HEK293 (cell line): ENCODE measurements at regions not wholly inside any gene's neighbourhood (a gene's known extent, or its start where the extent isn't known, plus 50 kb on each side); places are given as distances from the start of the nearest gene placed in this dataset.

ENCODE experiments used
- CTCF ChIA-PET: fragments of 350-600 bp; formaldehyde crosslinking; extraction: SDS; loops from one replicate; lab custom pipeline; 2021; ENCODE audit warnings: antibody characterized with exemption; lab: Yijun Ruan, JAX
- POLR2A ChIA-PET: fragments of 300-600 bp; formaldehyde crosslinking; extraction: SDS; loops from one replicate; lab custom pipeline; 2020; ENCODE audit warnings: antibody characterized with exemption, inconsistent platforms; lab: Yijun Ruan, JAX
- H3K27ac ChIP-seq: fragments of 200-500 bp; sonication (Bioruptor generic); 2 replicates; pipeline ENCODE4 v1.5.1; 2014; ENCODE audit warnings: low read depth, low read length, control low read depth, inconsistent platforms; ENCODE audit errors: extremely low read depth
- H3K36me3 ChIP-seq, 2 experiments: fragments of 200-500 bp in 1 of 2; sonication (Bioruptor generic) in 1 of 2; 1 replicate in 1 of 2; 2 replicates in 1 of 2; pipeline ENCODE4 v1.5.1; 2014 to 2017; ENCODE audit warnings: inconsistent platforms in 2 of 2, low read length in 2 of 2; ENCODE audit not compliant: control insufficient read depth in 2 of 2, insufficient read depth in 1 of 2
- H3K4me1 ChIP-seq: fragments of 200-500 bp; sonication (Bioruptor generic); 2 replicates; pipeline ENCODE4 v1.5.1; 2014; ENCODE audit warnings: mild to moderate bottlenecking, low read length, inconsistent platforms; ENCODE audit not compliant: control insufficient read depth, insufficient read depth
- H3K4me3 ChIP-seq: 2 replicates; pipeline ENCODE4 v1.5.1; 2011; ENCODE audit warnings: low read depth, mild to moderate bottlenecking, control low read depth, low read length, moderate library complexity
- H3K9me3 ChIP-seq: fragments of 200-500 bp; sonication (Bioruptor generic); 2 replicates; pipeline ENCODE4 v1.5.1; 2014; ENCODE audit warnings: low read depth, low read length, inconsistent platforms; ENCODE audit not compliant: control insufficient read depth, insufficient read depth
- BCL11A ChIP-seq: fragments of 450-650 bp; formaldehyde crosslinking; IDR thresholded peaks from 2 replicates; pipeline ENCODE4 v1.5.1; 2016; ENCODE audit warnings: low read depth, missing biosample characterization, missing genetic modification characterization
- EGR2 ChIP-seq: fragments of 450-650 bp; formaldehyde crosslinking; IDR thresholded peaks from 2 replicates; pipeline ENCODE4 v1.5.1; 2016; ENCODE audit warnings: low read depth, missing biosample characterization, missing genetic modification characterization
- HOXC10 ChIP-seq: sonication (generic); formaldehyde crosslinking; IDR thresholded peaks from 2 replicates; pipeline ENCODE4 v1.8.1; 2023; ENCODE audit warnings: mild to moderate bottlenecking, missing genetic modification reagents
- PRDM1 ChIP-seq: fragments of 450-650 bp; formaldehyde crosslinking; IDR thresholded peaks from 2 replicates; pipeline ENCODE4; 2016; ENCODE audit warnings: missing biosample characterization, missing genetic modification characterization
- SETDB1 ChIP-seq: IDR thresholded peaks from one replicate; pipeline ENCODE4 v1.6.1; 2017; ENCODE audit warnings: mild to moderate bottlenecking, low read length, moderate library complexity, mixed read lengths; ENCODE audit not compliant: insufficient read length
- TCF7L2 ChIP-seq: IDR thresholded peaks from 2 replicates; pipeline ENCODE4 v1.6.1; 2011; ENCODE audit warnings: low read depth, mild to moderate bottlenecking, inconsistent platforms, low read length, moderate library complexity, borderline replicate concordance
- ZBTB11 ChIP-seq: fragments of 450-650 bp; formaldehyde crosslinking; conservative IDR thresholded peaks from 2 replicates; pipeline ENCODE4 v1.5.1; 2016; ENCODE audit warnings: low read depth, missing biosample characterization, missing genetic modification characterization
- ZBTB17 ChIP-seq: fragments of 450-650 bp; formaldehyde crosslinking; IDR thresholded peaks from 2 replicates; pipeline ENCODE4 v1.5.1; 2016; ENCODE audit warnings: missing biosample characterization, missing genetic modification characterization
- ZBTB7A ChIP-seq: fragments of 450-650 bp; formaldehyde crosslinking; IDR thresholded peaks from 2 replicates; pipeline ENCODE4 v1.5.1; 2016; ENCODE audit warnings: low read depth, missing biosample characterization, missing genetic modification characterization
- ZIC2 ChIP-seq: fragments of 450-650 bp; formaldehyde crosslinking; IDR thresholded peaks from 2 replicates; pipeline ENCODE4 v1.5.1; 2016; ENCODE audit warnings: missing biosample characterization, missing genetic modification characterization
- ZNF112 ChIP-seq: fragments of 450-650 bp; formaldehyde crosslinking; IDR thresholded peaks from 2 replicates; pipeline ENCODE4 v1.5.0; 2017; ENCODE audit warnings: missing biosample characterization, missing genetic modification characterization
- ZNF202 ChIP-seq: fragments of 450-650 bp; formaldehyde crosslinking; IDR thresholded peaks from 2 replicates; pipeline ENCODE4 v1.5.1; 2016; ENCODE audit warnings: missing biosample characterization, missing genetic modification characterization, borderline replicate concordance
- ZNF211 ChIP-seq: fragments of 450-650 bp; formaldehyde crosslinking; IDR thresholded peaks from 2 replicates; pipeline ENCODE4 v1.5.1; 2016; ENCODE audit warnings: low read depth, missing biosample characterization, missing genetic modification characterization
- ZNF366 ChIP-seq: fragments of 450-650 bp; formaldehyde crosslinking; conservative IDR thresholded peaks from 2 replicates; pipeline ENCODE4 v1.5.1; 2016; ENCODE audit warnings: missing biosample characterization, missing genetic modification characterization
- ZNF549 ChIP-seq: fragments of 450-650 bp; IDR thresholded peaks from 2 replicates; pipeline ENCODE4 v1.5.1; 2018; ENCODE audit warnings: missing biosample characterization, missing genetic modification characterization, mild to moderate bottlenecking, inconsistent platforms, moderate library complexity
- ZNF561 ChIP-seq: fragments of 450-650 bp; IDR thresholded peaks from 2 replicates; pipeline ENCODE4 v1.5.1; 2018; ENCODE audit warnings: missing biosample characterization, missing genetic modification characterization, borderline replicate concordance
- ZNF585B ChIP-seq: fragments of 450-650 bp; formaldehyde crosslinking; IDR thresholded peaks from 2 replicates; pipeline ENCODE4 v1.5.1; 2016; ENCODE audit warnings: missing biosample characterization, missing genetic modification characterization
- ZNF596 ChIP-seq: fragments of 450-650 bp; IDR thresholded peaks from 2 replicates; pipeline ENCODE4 v1.5.0; 2018; ENCODE audit warnings: missing biosample characterization, mild to moderate bottlenecking, missing genetic modification characterization, moderate library complexity
- ZNF621 ChIP-seq: fragments of 450-650 bp; formaldehyde crosslinking; IDR thresholded peaks from 2 replicates; pipeline ENCODE4 v1.5.1; 2017; ENCODE audit warnings: missing biosample characterization, missing genetic modification characterization
- ZNF624 ChIP-seq: fragments of 450-650 bp; formaldehyde crosslinking; IDR thresholded peaks from 2 replicates; pipeline ENCODE4 v1.5.1; 2017; ENCODE audit warnings: missing biosample characterization, missing genetic modification characterization
- ZNF701 ChIP-seq: fragments of 450-650 bp; formaldehyde crosslinking; IDR thresholded peaks from 2 replicates; pipeline ENCODE4 v1.5.1; 2016; ENCODE audit warnings: missing biosample characterization, missing genetic modification characterization
- TF ChIP-seq, protein P1 (sequence below): fragments of 450-650 bp; formaldehyde crosslinking; IDR thresholded peaks from 2 replicates; pipeline ENCODE4 v1.5.1; 2016; ENCODE audit warnings: missing biosample characterization, missing genetic modification characterization
- TF ChIP-seq, protein P2 (sequence below): fragments of 450-650 bp; formaldehyde crosslinking; IDR thresholded peaks from 2 replicates; pipeline ENCODE4 v1.5.1; 2016; ENCODE audit warnings: missing biosample characterization, missing genetic modification characterization, borderline replicate concordance
- TF ChIP-seq, protein P3 (sequence below): fragments of 450-650 bp; IDR thresholded peaks from 2 replicates; pipeline ENCODE4 v1.5.1; 2018; ENCODE audit warnings: missing biosample characterization, mild to moderate bottlenecking, missing genetic modification characterization
- TF ChIP-seq, protein P4 (sequence below): IDR thresholded peaks from 2 replicates; pipeline ENCODE4 v1.6.1; 2011; ENCODE audit warnings: mild to moderate bottlenecking, low read depth, low read length, borderline replicate concordance
- TF ChIP-seq, protein P5 (sequence below): fragments of 450-650 bp; formaldehyde crosslinking; IDR thresholded peaks from 2 replicates; pipeline ENCODE4 v1.5.1; 2017; ENCODE audit warnings: missing biosample characterization, missing genetic modification characterization

- no peaks in the 10 kb centered on the region for H3K4me1 ChIP-seq
- no peak overlapping the region for H3K4me3 ChIP-seq
- POLR2A ChIA-PET, result no interaction called here
- TF ChIP-seq ZNF701 (tag by site-specific recombination), result no peak
- TF ChIP-seq ZNF585B (tag by site-specific recombination), result no peak
- TF ChIP-seq, protein P1, sequence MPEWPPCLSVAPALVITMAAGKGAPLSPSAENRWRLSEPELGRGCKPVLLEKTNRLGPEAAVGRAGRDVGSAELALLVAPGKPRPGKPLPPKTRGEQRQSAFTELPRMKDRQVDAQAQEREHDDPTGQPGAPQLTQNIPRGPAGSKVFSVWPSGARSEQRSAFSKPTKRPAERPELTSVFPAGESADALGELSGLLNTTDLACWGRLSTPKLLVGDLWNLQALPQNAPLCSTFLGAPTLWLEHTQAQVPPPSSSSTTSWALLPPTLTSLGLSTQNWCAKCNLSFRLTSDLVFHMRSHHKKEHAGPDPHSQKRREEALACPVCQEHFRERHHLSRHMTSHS (tag by site-specific recombination), result no peak
- TF ChIP-seq ZNF112 (tag by site-specific recombination), result no peak
- no peak for TF ChIP-seq ZNF202 (tag by site-specific recombination)
- no peak for TF ChIP-seq SETDB1
- no peak for TF ChIP-seq ZNF211
- TF ChIP-seq, protein P2, sequence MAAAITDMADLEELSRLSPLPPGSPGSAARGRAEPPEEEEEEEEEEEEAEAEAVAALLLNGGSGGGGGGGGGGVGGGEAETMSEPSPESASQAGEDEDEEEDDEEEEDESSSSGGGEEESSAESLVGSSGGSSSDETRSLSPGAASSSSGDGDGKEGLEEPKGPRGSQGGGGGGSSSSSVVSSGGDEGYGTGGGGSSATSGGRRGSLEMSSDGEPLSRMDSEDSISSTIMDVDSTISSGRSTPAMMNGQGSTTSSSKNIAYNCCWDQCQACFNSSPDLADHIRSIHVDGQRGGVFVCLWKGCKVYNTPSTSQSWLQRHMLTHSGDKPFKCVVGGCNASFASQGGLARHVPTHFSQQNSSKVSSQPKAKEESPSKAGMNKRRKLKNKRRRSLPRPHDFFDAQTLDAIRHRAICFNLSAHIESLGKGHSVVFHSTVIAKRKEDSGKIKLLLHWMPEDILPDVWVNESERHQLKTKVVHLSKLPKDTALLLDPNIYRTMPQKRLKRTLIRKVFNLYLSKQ (tag by site-specific recombination), result no peak
- TF ChIP-seq ZNF596 (tag by site-specific recombination), result no peak
- TF ChIP-seq ZNF366 (tag by site-specific recombination), result no peak
- TF ChIP-seq BCL11A (tag by site-specific recombination), result no peak
- TF ChIP-seq ZNF549, result no peak
- TF ChIP-seq, protein P3, sequence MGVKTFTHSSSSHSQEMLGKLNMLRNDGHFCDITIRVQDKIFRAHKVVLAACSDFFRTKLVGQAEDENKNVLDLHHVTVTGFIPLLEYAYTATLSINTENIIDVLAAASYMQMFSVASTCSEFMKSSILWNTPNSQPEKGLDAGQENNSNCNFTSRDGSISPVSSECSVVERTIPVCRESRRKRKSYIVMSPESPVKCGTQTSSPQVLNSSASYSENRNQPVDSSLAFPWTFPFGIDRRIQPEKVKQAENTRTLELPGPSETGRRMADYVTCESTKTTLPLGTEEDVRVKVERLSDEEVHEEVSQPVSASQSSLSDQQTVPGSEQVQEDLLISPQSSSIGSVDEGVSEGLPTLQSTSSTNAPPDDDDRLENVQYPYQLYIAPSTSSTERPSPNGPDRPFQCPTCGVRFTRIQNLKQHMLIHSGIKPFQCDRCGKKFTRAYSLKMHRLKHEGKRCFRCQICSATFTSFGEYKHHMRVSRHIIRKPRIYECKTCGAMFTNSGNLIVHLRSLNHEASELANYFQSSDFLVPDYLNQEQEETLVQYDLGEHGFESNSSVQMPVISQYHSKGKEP (tag by site-specific recombination), result no peak
- no peak for TF ChIP-seq ZBTB17 (tag by site-specific recombination)
- H3K27ac ChIP-seq, result no peak overlapping the region
- no peaks in the 10 kb centered on the region for H3K9me3 ChIP-seq
- CTCF ChIA-PET, result no interaction called here
- no peaks in the 10 kb centered on the region for H3K36me3 ChIP-seq
Observed at GRCh38 chr2:117055499-117056375, 758.8 kb upstream of the DDX18 start.

DNA sequence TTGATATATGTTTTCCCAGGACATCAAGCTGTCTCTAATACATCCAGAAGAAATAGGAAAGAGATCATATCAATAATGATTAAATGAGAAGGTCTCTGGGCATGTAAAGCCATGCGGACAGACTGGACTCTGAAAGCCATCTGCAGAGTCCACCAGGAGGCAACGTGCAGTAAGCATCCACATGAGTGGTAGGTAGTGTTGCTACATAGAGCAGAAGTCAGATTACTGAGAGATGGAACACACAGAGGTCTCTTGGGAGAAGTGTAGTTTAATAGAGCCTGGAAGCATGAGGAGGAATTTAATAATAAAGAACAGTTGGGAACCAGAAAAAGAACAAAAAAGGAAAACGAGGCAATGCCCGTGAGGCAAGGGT is 758.1 kb upstream of the DDX18 start:
- Histone ChIP-seq H3K9me3 (no peaks in the 10 kb centered on the region), H3K4me1 (no peaks in the 10 kb centered on the region), H3K27ac (no peak overlapping the region), H3K36me3 (no peaks in the 10 kb centered on the region), H3K4me3 (no peak overlapping the region)
- CTCF ChIA-PET, result no interaction called here
- POLR2A ChIA-PET, result no interaction called here
- TF ChIP-seq ZBTB7A (tag by site-specific recombination) (no peak), PRDM1 (tag by site-specific recombination) (no peak), TCF7L2 (no peak), ZNF621 (tag by site-specific recombination) (no peak), ZIC2 (no peak), HOXC10 (CRISPR knock-in tag) (no peak), ZNF624 (no peak), ZBTB11 (tag by site-specific recombination) (no peak), ZNF561 (tag by site-specific recombination) (no peak), EGR2 (no peak)
- TF ChIP-seq, protein P4, sequence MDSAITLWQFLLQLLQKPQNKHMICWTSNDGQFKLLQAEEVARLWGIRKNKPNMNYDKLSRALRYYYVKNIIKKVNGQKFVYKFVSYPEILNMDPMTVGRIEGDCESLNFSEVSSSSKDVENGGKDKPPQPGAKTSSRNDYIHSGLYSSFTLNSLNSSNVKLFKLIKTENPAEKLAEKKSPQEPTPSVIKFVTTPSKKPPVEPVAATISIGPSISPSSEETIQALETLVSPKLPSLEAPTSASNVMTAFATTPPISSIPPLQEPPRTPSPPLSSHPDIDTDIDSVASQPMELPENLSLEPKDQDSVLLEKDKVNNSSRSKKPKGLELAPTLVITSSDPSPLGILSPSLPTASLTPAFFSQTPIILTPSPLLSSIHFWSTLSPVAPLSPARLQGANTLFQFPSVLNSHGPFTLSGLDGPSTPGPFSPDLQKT, result no peak
- TF ChIP-seq, protein P5, sequence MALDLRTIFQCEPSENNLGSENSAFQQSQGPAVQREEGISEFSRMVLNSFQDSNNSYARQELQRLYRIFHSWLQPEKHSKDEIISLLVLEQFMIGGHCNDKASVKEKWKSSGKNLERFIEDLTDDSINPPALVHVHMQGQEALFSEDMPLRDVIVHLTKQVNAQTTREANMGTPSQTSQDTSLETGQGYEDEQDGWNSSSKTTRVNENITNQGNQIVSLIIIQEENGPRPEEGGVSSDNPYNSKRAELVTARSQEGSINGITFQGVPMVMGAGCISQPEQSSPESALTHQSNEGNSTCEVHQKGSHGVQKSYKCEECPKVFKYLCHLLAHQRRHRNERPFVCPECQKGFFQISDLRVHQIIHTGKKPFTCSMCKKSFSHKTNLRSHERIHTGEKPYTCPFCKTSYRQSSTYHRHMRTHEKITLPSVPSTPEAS (tag by site-specific recombination), result no peak
